WTC11 (cell line): ENCODE measurements at regions not wholly inside any gene's neighbourhood (a gene's known extent, or its start where the extent isn't known, plus 50 kb on each side); places are given as distances from the start of the nearest gene placed in this dataset.
"Not testable (repeated sequence)": the region's sequence is repeated elsewhere in the genome, so short reads cannot be mapped to it uniquely, and the experiment has no call there.

Experiments
- ATF3 ChIP-seq: sonication (generic); formaldehyde crosslinking; conservative IDR thresholded peaks from 2 replicates; pipeline ENCODE4 v1.8.1; 2022; ENCODE audit warnings: mild to moderate bottlenecking, missing genetic modification reagents
- CBFB ChIP-seq: sonication (generic); formaldehyde crosslinking; IDR thresholded peaks from 2 replicates; pipeline ENCODE4 v1.8.1; 2022; ENCODE audit warnings: mild to moderate bottlenecking, low read depth, missing genetic modification reagents
- CTCF ChIP-seq: fragments of 200-600 bp; IDR thresholded peaks from 2 replicates; pipeline ENCODE4 v1.8.0; 2022; ENCODE audit warnings: antibody characterized with exemption
- E2F4 ChIP-seq: sonication (generic); formaldehyde crosslinking; IDR thresholded peaks from 2 replicates; pipeline ENCODE4 v1.8.1; 2022; ENCODE audit warnings: low read depth, mild to moderate bottlenecking, moderate library complexity, missing genetic modification reagents, borderline replicate concordance
- IRF1 ChIP-seq: sonication (generic); formaldehyde crosslinking; IDR thresholded peaks from 2 replicates; pipeline ENCODE4 v1.8.0; 2023; ENCODE audit warnings: missing genetic modification reagents
- MAX ChIP-seq: sonication (generic); formaldehyde crosslinking; IDR thresholded peaks from 2 replicates; pipeline ENCODE4 v1.8.0; 2022; ENCODE audit warnings: mild to moderate bottlenecking, missing genetic modification reagents
- NFYB ChIP-seq: sonication (generic); formaldehyde crosslinking; conservative IDR thresholded peaks from 2 replicates; pipeline ENCODE4 v1.8.0; 2022; ENCODE audit warnings: low read depth, missing genetic modification reagents
- SMAD3 ChIP-seq: sonication (generic); formaldehyde crosslinking; IDR thresholded peaks from 2 replicates; pipeline ENCODE4 v1.8.0; 2022; ENCODE audit warnings: missing genetic modification reagents, mild to moderate bottlenecking, borderline replicate concordance
- USF1 ChIP-seq: sonication (generic); formaldehyde crosslinking; IDR thresholded peaks from 2 replicates; pipeline ENCODE4 v1.8.0; 2022; ENCODE audit warnings: mild to moderate bottlenecking, missing genetic modification reagents

- TF ChIP-seq CTCF; USF1 (CRISPR knock-in tag); MAX (CRISPR knock-in tag); E2F4 (CRISPR knock-in tag); ATF3; CBFB (CRISPR knock-in tag); NFYB (CRISPR knock-in tag); IRF1 (CRISPR knock-in tag); SMAD3: not testable (repeated sequence)
Measured at GRCh38 chrX:92098136-92098535, 319.0 kb downstream of the PCDH11X start.
